CD4-positive, alpha-beta T cell treated with Interleukin-15 for 4 hours (primary cell): ENCODE measurements at regions not wholly inside any gene's neighbourhood (a gene's known extent, or its start where the extent isn't known, plus 50 kb on each side); places are given as distances from the start of the nearest gene placed in this dataset.
A peak's percentile ranks its signal among the peaks of the same experiment; 100 is the strongest.

Experiments
- DNase-seq: peaks from one replicate; pipeline ENCODE4 v3.0.0-alpha.2; 2020; ENCODE audit warnings: low spot score

DNA sequence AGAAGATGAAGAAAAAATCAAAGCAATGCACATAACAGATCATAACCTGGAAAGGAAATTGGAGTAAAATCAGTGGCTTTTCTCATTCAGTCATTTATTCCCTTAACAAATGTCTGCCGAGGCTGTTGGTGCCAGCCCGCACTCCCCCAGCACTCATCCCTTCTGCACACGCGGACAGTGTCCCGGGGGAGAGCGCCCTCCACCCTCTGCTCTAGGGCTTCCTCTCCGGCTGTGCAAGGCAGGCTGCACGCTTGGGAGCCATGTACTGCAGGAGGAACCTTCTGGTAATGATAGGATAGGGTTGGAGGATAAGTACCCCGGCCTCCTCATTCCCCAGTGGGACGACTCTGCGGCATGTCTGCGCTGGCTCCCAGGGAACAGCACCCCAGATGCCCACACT lies 134.5 kb downstream of the PAX1 start:
- no peak for DNase-seq

DNA sequence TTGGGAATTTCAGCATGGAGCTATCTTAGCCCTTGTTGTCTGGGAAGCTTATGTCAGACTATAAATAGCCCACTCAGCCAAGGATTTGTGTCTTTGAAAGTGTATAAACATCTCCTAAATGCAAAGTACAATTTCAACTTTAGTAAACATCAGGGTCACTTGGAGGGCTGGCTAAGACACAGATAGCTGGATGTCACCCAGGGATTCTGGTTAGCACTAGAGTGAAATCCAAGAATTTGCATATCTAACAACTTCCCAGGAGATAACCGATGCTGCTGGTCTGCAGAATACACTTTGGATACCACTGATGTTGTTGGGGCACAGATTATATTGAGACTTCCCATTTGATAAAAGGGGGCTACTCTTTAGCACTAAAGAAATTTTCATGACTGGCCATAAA lies 130.9 kb downstream of the PAX1 start:
- DNase-seq: no peak

DNA sequence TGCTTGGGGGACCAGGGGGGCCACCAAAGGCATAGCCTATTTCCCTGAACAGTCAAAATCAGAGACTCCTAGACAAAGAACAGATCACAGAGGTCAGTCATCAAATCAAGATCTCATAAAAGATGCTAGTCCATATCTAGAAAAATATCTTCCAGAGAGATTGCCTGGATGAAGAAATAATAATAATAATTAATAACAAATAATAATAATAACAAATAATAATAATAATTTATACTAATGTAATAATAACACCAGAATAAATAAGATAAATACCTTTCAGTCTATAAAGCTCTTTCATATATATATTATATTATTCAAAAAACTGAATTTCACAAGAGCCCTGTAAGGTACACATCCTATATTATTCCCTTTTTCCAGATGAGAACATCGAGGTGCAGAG lies 129.6 kb downstream of the PAX1 start:
- no peak for DNase-seq

DNA sequence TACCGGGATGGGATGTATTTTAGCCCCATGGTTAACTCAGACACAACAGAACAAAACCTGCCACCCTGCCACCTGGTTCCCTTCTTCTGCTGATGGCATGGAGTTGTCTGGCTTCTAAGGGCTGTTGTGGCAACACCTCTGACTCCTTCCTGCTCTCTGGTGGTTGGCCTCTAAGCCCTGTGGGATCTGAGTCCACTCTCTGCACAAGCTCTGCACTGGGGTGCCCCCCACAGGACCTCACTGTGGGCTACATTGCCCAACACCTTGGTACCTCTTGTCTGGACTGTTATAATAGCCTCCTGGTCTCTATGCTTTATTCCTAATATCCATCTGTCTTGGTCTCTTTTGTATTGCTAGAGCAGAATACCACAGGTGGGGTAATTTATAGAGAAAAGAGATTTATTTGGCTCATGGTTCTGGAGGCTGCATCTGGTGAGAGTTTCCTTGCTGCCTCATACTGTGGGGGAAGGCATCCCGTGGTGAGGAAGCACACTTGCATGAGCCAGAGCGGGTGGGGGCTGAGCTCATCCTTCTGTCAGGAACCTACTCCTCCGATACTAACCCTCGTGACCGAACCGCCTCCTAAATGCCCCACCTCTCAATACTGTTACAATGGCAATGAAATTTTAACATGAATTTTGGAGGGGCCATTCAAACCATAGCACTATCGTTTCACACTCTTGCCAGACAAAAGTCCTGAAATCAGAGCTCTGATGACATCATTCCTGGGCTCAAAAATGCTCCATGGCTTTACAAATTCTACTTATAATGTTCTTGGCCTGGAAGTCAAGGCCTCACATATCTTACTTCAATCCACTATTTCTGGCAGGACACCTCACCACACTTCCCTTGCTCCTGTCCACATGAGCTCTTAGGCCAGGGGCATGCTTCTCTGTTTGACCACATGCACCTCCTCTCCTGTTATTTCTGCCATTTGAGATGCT lies 127.2 kb downstream of the PAX1 start:
- no peak for DNase-seq

DNA sequence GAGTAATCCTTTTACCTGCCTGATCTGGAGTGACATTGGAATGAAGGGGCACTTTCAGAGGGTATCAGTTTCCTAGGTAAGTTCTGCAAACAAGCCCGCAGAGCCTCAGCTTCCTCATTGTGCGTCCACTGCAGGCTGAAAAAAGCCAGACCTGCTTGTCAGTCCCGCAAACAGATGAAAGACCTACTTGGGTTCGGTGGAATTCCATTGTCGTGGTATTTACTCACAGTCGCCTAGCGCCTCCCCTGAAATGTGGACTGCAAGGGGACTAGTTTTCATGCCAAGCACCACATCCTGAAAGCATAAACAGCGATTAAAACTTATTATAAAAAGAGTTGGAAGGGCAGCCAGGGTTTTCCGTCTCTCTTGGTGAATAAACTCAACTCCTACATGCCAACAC lies 121.5 kb downstream of the PAX1 start:
- no peak for DNase-seq

DNA sequence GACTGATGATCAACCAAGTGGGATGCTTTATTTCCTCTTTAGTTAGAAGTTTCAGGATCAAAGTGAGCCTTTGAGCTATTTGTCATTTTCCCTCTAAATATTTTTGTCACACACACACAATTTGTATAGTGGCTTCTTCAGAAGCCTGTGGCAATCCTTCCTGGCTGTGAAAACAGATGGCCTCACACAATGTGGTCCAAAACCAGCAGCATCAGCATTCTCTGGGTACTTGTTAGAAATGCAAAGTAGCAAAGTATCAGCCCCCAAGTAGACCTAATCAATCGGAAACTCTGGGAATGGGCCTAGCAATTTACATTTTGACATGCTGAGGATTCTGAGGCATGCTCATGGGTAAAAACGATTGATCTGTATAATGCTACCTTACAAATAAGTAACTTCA lies 115.9 kb downstream of the PAX1 start:
- no peak for DNase-seq

DNA sequence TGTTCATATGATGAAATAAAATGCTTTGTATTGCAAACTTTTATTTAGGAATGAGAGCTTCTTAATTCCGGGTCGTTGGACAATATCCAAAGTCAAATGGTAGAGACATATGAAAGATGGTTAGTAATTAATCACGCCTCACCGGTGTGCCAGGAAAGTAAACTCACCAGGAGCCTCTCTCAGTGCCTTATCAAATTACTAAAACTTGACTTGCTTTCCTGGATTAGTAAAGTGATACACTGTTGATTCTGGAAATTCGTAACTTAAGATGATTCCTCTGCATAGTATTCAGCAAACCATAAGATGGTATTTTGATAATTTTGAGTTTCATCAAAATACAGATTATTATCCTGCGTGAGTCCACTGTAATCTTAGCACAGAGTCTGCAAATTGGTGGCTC lies 115.2 kb downstream of the PAX1 start:
- DNase-seq: no peak

DNA sequence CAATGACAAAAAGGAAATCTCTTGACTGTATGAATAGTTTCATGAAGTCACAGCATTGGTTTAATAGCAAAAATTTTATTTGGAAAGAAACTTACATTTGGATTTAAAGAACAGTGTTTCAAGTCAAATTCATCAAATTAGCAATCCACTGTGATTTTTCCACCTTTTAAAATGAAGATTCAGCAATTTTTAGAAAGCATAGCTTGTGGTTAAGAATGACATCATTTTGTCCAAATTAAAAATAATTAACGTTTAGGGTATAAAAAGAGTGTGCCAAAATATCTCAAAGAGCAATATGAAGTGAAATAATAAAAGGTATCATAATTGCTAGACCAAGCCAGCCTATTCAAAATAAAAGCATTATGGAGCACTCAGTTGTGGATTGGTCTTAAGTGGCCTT lies 114.6 kb downstream of the PAX1 start:
- no peak for DNase-seq

DNA sequence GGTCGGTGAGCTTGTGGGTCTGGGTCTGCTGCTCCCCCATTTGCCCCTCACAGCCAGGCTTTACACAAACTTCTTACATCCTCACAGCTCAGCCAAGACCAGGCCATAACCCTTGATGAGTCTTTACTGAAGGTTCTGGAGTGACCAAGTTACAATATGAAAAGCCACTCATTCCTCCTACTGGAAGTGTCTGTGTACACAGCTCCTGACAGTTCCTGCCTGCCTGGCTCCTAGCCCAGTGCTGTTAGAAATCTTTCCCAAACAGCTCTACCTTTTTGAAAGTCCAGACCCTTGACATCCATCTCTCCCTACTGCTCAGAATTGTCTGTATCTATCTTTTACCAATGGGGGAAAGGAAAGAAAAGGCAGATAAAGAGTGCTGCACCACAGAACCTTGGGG lies 106.9 kb downstream of the PAX1 start:
- DNase-seq: no peak

DNA sequence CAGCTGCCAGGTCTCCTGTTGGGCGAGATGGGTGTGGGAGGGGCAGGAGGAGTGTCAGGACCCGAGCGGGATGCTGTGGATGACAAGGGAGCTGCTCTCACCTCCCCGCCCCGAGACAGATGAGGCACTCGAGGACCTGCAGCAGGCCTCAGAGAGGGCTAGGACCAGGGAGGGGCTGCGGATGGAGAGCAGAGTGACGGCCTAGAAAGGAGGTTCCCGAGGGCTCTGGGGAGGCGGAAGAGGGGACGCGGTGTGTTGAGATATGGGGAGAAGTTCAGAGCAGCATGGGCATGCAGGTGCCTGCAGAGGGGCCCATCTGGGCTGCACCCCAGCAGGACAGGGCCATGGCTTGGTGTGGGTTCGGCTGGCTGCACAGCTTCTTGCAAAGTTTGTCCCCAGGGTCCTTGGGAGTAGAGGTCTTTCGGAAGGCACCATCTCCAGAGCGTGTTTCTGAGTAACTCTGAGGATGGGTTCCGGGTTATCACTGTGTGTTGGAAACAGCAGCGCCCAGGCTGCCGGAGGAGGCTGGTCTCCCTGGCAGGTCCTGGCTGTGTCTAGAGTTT lies 104.6 kb downstream of the PAX1 start:
- DNase-seq: no peak

DNA sequence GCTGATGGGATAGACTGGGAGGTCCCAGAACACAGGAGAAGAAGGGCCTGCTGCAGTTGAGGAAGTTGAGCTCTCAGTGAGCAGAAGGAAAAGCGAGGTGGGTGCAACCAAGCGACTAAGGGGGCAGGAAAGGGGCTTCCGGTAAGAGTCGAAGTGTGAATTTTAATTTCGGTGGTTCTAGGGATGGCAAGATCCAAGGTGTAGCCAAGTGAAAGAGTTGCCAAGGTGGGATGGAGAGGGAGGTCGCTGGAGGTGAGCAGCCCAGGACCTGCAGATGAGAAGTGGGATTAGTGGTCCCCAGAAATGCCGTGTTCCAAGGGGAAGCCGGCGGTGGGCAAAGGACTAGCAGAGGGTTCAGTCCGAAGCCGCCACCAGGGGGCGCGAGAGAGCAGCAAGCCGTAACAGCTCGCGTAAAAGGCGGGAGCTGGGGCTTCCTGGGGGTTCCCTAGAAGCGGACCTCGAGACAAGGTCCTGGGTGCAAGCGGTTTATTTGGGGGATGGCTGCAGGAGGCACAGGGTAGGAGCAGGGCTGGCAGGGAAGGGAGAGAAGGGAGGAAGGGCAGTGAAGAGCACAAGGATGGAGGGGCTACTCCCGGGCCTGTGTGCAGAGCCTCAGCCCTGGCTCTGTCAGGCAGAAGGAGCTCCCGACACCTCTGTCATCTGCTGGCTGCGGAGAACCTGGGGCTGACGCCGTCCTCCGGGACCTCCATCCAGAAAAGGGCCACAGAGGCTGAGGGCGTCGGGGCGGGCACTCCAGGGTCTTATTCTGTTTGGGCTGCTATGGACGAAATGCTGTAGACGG lies 103.6 kb downstream of the PAX1 start:
- DNase-seq: peak; percentile 3

DNA sequence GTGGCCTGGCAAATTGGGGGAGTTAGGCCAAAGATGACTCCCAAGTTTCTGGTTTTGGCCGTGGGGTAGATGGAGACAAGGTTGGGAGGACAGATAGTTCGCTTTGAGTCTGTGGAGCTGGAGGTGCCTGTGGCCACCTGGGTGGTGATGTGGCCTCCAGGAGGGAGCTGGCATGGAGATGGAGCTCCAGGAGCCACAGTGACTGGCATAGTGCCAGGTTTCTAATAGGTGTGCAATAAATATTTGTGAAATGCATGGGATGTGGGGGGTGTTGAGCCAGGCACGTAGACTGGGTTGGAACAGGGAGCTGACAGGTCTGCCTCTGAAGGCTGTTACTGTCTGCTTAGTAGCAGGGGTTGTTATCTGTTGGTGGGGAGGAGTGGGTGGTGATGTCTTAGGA lies 102.7 kb downstream of the PAX1 start:
- DNase-seq: no peak

DNA sequence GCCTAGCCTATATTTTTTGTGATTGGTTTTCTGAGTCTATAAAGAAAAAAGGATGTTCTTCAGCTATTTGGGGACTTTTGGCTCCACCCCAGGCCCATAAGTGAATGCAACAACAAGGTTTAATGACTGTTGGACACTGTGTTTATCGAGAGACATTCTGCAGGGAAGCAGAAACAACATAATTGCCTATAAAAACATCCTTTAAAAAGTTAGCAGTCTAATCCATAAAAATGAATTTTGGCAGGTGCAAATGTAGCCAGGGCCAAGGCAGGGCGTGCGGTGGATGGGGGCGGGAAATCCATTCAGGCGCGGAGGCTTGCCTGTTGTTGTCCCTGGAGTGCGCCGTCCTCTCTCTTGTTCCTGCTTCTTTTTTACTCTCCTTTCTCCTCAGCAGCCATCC lies 99.3 kb downstream of the PAX1 start:
- no peak for DNase-seq

DNA sequence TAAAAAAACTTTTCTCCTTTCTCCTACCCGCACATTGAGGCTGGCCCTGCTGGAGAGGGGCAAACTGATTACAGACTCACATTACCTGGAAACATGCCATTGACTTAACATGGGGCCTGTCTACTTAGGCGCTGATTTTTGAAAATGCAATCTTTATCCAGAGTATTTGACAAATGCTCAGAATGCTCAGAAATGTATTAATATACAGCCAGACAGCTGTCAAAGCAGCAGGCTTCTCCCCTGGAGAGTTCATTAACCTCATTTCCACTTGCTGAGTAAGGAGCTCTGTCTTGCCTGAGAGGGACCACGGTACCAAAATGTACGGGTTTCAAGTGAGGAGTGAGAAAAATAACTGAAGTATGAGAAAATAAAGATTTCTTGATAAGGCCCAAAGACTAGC lies 95.7 kb downstream of the PAX1 start:
- no peak for DNase-seq

DNA sequence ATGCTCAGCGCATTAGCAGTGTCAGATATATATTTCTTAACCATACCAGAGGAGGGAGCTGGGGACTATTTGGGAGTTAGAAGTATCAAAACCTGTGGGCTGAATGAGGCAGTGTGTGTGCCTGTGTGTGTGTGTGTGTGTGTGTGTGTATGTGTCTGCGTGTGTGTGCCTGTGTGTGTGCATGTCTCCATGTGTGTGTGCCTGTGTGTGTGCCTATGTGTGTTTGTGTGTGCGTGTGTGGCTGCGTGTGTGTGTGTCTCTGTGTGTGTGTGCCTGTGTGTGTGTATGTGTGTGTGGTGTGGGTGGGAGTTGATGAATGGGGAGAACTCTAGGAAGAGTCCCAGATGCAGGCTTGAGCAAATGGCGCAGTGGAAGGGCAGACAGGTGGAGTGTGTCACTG lies 92.9 kb downstream of the PAX1 start:
- no peak for DNase-seq

DNA sequence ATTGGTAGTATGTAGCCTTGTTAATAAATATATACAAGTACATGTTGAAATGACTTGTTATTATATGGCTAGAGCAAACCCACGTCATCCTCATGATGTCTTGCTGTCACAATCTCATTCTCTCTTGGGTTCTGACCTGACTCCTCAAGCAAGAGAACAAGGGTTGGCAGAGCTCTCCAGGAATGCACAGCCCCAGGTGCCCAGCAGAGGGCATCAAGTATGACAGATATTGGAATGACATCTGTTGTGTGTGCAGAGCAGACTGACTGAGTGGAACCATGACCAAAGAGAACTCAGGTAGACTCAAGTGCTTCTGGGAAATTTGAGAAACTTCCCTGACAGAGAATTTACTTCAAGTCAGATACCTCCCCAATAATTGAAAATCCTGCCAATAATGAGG lies 90.6 kb downstream of the PAX1 start:
- DNase-seq: no peak

DNA sequence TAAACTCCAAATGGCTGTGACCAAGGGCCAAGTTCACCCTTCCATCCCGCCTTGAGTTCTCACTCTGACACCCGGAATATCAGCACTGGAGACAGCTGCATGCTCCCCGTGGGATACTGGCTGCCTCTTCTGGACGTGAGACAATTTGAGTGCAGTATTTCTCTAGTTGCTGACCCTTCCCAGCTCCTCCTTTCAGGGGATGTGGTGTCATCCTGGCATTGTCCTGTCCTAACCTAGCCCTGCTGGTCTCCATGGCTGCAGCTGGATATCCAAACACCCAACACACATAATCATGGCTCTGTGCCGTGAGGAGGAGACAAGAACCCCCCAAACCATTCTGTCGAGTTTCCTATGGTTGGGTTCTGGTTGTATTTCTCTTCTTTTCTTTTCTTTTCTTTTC lies 82.6 kb downstream of the PAX1 start:
- DNase-seq: no peak

DNA sequence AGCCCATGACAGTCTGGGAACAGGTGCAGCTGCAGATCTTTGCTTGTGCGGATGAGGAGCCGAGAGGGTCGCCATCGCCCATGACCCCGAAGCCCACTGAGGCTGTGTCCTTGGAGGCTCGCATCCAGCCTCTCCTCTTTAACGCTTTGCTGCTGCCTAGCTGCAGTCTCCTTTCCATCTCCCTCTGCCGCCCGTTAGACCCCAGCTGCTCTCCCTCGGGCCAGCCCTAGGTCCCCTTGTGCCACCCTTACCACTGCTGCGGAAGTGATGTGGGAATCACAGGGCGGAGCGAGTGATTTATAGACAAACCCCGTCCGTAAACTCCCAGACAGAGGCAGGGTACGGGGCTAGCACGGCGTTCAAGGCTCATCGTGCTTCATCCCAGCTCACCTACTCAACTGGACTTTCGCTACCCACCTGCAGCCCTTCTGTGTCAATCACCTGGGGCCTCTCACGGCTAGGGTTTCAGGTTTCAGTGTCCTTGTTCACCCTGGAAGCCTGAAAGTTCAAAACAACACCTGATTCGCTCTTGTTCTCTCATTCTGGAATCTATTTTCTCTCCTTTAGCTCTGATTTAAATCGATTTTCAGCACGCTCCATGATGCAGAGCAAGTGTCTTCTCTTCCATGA lies 76.1 kb downstream of the PAX1 start:
- DNase-seq: no peak

DNA sequence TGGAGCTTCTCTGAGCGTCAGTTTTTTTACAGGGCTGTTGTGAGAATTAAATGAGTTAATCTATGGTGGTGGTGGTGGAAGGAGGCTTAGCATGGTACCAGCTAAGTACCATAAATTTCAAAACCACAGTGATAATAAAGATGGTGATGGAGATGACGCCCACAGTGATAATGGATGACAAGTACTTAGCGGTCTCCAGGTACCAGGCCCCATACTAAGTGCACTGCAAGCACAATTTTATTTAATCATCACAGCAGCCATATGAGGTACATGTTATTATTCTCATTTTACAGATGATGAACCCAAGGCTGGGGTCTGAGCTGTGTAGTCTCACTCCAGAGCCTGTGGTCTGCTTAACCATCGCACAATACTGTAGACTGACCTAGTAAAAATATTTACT lies 75.1 kb downstream of the PAX1 start:
- DNase-seq: no peak
